BLaER1 treated with 17β-estradiol and CSF1 and Interleukin-3, amounts not matched to agents 10 nM and 100 nM (cell line): ENCODE measurements at regions not wholly inside any gene's neighbourhood (a gene's known extent, or its start where the extent isn't known, plus 50 kb on each side); places are given as distances from the start of the nearest gene placed in this dataset.
"Not testable (repeated sequence)": the region's sequence is repeated elsewhere in the genome, so short reads cannot be mapped to it uniquely, and the experiment has no call there.

Source experiments
- H3K27ac ChIP-seq, 11 experiments: shearing (Covaris generic); formaldehyde crosslinking; 2 replicates each; pipeline ENCODE4 v1.8.1; 2022
- H3K27me3 ChIP-seq, 11 experiments: shearing (Covaris generic); formaldehyde crosslinking; 2 replicates each; pipeline ENCODE4 v1.8.1; 2022
- H3K36me3 ChIP-seq, 11 experiments: shearing (Covaris generic); formaldehyde crosslinking; 2 replicates each; pipeline ENCODE4 v1.8.1; 2022
- H3K4me1 ChIP-seq, 10 experiments: shearing (Covaris generic); formaldehyde crosslinking; 2 replicates each; pipeline ENCODE4 v1.8.1; 2022
- H3K4me2 ChIP-seq, 11 experiments: shearing (Covaris generic); formaldehyde crosslinking; 2 replicates each; pipeline ENCODE4 v1.8.1; 2022
- H3K4me3 ChIP-seq, 10 experiments: shearing (Covaris generic); formaldehyde crosslinking; 2 replicates each; pipeline ENCODE4 v1.8.1; 2022
- H3K9ac ChIP-seq, 11 experiments: shearing (Covaris generic); formaldehyde crosslinking; 2 replicates each; pipeline ENCODE4 v1.8.1; 2022
- H3K9me3 ChIP-seq, 11 experiments: shearing (Covaris generic); formaldehyde crosslinking; replicated peaks in 1 of 11; 2 replicates each; pipeline ENCODE4 v1.8.1; 2022
- H4K20me1 ChIP-seq, 11 experiments: shearing (Covaris generic); formaldehyde crosslinking; 2 replicates each; pipeline ENCODE4 v1.8.1; 2022
- Cebpa-rat ChIP-seq, 11 experiments: shearing (Covaris generic); IDR thresholded peaks; 2 replicates each; pipeline ENCODE4 v1.8.1; 2022

DNA sequence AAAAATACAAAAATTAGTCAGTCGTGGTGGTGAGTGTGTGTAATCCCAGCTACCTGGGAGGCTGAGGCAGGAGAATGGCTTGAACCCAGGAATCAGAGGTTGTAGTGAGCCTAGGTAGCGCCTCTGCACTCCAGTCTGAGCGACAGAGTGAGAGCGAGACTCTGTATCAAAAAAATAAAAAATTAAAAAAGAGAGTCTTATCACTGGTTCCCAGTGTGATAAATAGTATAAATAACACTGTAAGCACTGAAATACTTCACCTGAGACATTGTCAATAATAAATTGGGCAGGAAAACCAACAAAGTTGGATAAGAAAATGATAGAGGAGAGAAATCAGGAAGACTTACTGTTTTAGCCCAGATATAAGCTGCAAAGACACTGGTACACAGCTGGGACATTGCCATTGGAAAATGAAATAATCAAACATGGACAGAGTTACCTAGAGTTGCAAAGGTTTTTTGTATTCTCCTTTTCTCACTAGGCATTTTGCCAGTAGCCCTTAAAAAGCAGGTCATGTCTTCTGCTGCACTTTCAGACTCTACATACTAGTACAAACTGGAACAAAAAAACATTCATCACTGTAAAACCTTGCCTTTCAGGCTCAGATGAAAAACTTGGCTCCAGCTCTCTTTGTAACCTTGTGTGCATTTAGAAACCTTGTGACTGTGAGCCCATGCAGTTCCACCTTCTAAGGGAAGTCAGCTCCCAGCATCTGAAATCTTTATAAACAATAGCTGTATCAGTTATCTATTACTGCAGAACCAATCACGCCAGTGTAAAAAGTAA, 55.0 kb upstream of the PPP1R2C start:
- H3K27me3 ChIP-seq: peaks cover 75 to 99% (median 91%) of the 10 kb centered on the region in 11 experiments
- no peak overlapping the region for H3K27ac ChIP-seq
- no peaks in the 10 kb centered on the region for H4K20me1 ChIP-seq
- no peaks in the 10 kb centered on the region for H3K36me3 ChIP-seq
- no peak overlapping the region for H3K4me3 ChIP-seq
- no peak overlapping the region for H3K9ac ChIP-seq
- TF ChIP-seq Cebpa-rat (IDR thresholded peaks at IDR 0.05): no peak
- no peaks in the 10 kb centered on the region; a peak in 2 of 20 replicates for H3K4me1 ChIP-seq
- H3K9me3 ChIP-seq: peaks cover 4 to 16% (median 13%) of the 10 kb centered on the region in 11 experiments; a peak in 13 of 22 replicates
- no peak overlapping the region for H3K4me2 ChIP-seq

DNA sequence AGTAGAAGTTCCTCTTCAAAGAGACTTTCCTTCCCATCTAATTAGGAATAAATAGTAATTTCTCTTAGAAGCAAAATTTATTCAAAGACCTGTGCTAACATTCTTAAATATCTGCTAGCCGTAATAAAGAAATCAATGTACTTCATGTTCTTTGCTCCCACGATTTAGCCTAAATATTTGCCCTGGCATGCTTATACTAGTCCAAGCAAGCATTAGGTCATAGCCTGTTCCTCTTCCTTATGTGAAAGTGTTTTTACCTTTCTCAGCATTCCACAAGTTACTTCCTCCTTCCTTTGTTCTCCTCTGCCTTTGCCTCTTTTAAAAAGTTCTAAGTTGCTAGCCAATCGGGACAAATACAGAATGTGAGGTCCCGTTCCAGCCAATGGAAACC, 55.6 kb upstream of the PPP1R2C start:
- H3K36me3 ChIP-seq: not testable (repeated sequence)

DNA sequence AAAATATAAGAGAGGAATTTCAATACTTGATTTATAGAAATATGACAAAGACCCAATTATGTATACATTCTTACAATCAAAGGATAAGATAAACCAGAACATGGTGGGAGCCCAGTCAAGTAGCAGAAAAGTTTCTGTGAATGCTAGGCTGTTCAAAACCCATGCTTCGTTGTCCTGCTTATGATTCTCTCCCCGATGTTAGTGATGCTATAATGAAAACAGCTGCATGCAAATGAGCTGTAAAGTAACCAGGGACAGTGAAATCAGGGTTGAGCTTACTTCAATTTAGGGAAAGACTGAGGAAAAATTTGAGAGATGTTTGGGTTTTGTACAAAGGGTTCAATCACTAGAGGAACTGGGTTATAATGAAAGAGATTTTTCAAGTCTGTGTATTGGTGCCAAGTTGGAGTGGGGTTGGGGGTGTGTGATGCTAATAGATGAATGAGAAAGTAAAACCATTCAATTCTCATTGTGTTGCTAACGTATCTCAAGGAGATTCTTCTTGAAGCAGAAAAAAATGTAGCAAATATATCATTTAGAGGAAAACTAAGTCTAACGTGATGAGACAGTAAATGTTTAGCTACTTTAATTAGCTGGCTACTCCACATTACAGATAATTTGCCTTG, 59.3 kb upstream of the PPP1R2C start:
- Histone ChIP-seq H3K36me3 (no peaks in the 10 kb centered on the region), H3K4me1 (no peaks in the 10 kb centered on the region; a peak in 2 of 20 replicates), H3K9ac (no peak overlapping the region), H3K9me3 (peaks cover 0 to 7% (median 0%) of the 10 kb centered on the region in 11 experiments; a peak in 6 of 22 replicates), H3K4me2 (no peak overlapping the region), H3K27me3 (peaks cover 51 to 93% (median 80%) of the 10 kb centered on the region in 11 experiments), H3K27ac (no peak overlapping the region), H3K4me3 (no peak overlapping the region), H4K20me1 (no peaks in the 10 kb centered on the region)
- TF ChIP-seq Cebpa-rat (IDR thresholded peaks at IDR 0.05): no peak

More for the DNA sequence above, 55.6 kb upstream of the PPP1R2C start:
- H4K20me1 ChIP-seq, H3K4me2 ChIP-seq, H3K9ac ChIP-seq, H3K4me3 ChIP-seq, H3K27ac ChIP-seq, H3K4me1 ChIP-seq: not testable (repeated sequence)
- peaks cover 2 to 15% (median 10%) of the 10 kb centered on the region in 11 experiments; a peak in 13 of 22 replicates for H3K9me3 ChIP-seq
- peaks cover 73 to 99% (median 89%) of the 10 kb centered on the region in 11 experiments for H3K27me3 ChIP-seq

- Histone ChIP-seq H3K4me1 (no peaks in the 10 kb centered on the region; a peak in 2 of 20 replicates), H3K9me3 (peaks cover 0 to 7% (median 0%) of the 10 kb centered on the region in 11 experiments; a peak in 6 of 22 replicates), H3K4me3 (no peak overlapping the region), H3K4me2 (no peak overlapping the region), H3K27me3 (peaks cover 45 to 93% (median 75%) of the 10 kb centered on the region in 11 experiments), H4K20me1 (no peaks in the 10 kb centered on the region), H3K9ac (no peak overlapping the region), H3K36me3 (no peaks in the 10 kb centered on the region), H3K27ac (no peak overlapping the region)
- no peak for TF ChIP-seq Cebpa-rat (IDR thresholded peaks at IDR 0.05)
Observed at GRCh38 chrX:42837747-42838146, 59.8 kb upstream of the PPP1R2C start.

- Histone ChIP-seq H3K36me3 (no peaks in the 10 kb centered on the region), H4K20me1 (no peaks in the 10 kb centered on the region), H3K27ac (no peak overlapping the region), H3K4me1 (no peaks in the 10 kb centered on the region), H3K9me3 (peaks cover 0 to 7% (median 0%) of the 10 kb centered on the region in 11 experiments; a peak in 6 of 22 replicates), H3K27me3 (peaks cover 37 to 93% (median 71%) of the 10 kb centered on the region in 11 experiments), H3K9ac (no peak overlapping the region), H3K4me2 (no peak overlapping the region), H3K4me3 (no peak overlapping the region)
- TF ChIP-seq Cebpa-rat (IDR thresholded peaks at IDR 0.05): no peak
Observed at GRCh38 chrX:42839632-42840031, 61.7 kb upstream of the PPP1R2C start.

- TF ChIP-seq Cebpa-rat (IDR thresholded peaks at IDR 0.05): no peak
- Histone ChIP-seq H3K4me2 (no peak overlapping the region), H3K4me1 (no peaks in the 10 kb centered on the region), H3K36me3 (no peaks in the 10 kb centered on the region), H3K9me3 (peaks cover 13 to 30% (median 18%) of the 10 kb centered on the region in 11 experiments; a peak in 21 of 22 replicates), H3K4me3 (no peak overlapping the region), H4K20me1 (no peaks in the 10 kb centered on the region), H3K27ac (no peak overlapping the region), H3K9ac (no peak overlapping the region), H3K27me3 (peaks cover 47 to 93% (median 81%) of the 10 kb centered on the region in 11 experiments)
Observed at GRCh38 chrX:42846741-42847140, 68.8 kb upstream of the PPP1R2C start.

DNA sequence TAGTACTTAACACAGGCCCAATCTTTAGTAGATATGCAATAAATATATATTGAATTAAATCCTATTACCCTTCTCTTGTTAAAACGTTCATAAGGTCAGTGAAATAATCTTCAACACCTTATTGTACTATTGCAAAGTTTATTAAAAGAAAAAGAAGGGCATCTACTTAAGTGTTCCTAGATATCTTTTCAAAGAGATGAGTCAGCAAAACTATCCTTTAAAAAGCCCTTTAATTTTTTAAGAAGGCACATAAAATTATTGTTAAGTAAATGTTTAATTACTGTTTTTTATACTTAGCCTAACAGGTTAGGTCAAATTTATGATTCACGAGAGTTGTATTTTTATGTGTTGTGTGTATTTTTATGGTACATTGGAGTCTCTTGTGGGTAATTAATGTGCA, 77.3 kb upstream of the PPP1R2C start:
- Histone ChIP-seq H3K4me3 (no peak overlapping the region), H4K20me1 (no peaks in the 10 kb centered on the region; a peak in 1 of 22 replicates), H3K4me1 (no peaks in the 10 kb centered on the region), H3K27ac (no peak overlapping the region), H3K9me3 (peaks cover 0 to 16% (median 0%) of the 10 kb centered on the region in 11 experiments; a peak in 4 of 22 replicates), H3K27me3 (peaks cover 73 to 94% (median 89%) of the 10 kb centered on the region in 11 experiments), H3K36me3 (no peaks in the 10 kb centered on the region), H3K4me2 (no peak overlapping the region), H3K9ac (no peak overlapping the region)
- TF ChIP-seq Cebpa-rat (IDR thresholded peaks at IDR 0.05): no peak

- no peak for TF ChIP-seq Cebpa-rat (IDR thresholded peaks at IDR 0.05)
- H3K36me3 ChIP-seq: no peaks in the 10 kb centered on the region
- no peaks in the 10 kb centered on the region; a peak in 1 of 22 replicates for H4K20me1 ChIP-seq
- H3K9ac ChIP-seq: no peak overlapping the region
- H3K4me3 ChIP-seq: no peak overlapping the region
- H3K4me2 ChIP-seq: no peak overlapping the region
- no peaks in the 10 kb centered on the region for H3K4me1 ChIP-seq
- H3K27ac ChIP-seq: no peak overlapping the region
- H3K9me3 ChIP-seq: peaks cover 0 to 16% (median 0%) of the 10 kb centered on the region in 11 experiments; a peak in 4 of 22 replicates
- H3K27me3 ChIP-seq: peaks cover 84 to 100% (median 96%) of the 10 kb centered on the region in 11 experiments
Observed at GRCh38 chrX:42857766-42858165, 79.8 kb upstream of the PPP1R2C start.

DNA sequence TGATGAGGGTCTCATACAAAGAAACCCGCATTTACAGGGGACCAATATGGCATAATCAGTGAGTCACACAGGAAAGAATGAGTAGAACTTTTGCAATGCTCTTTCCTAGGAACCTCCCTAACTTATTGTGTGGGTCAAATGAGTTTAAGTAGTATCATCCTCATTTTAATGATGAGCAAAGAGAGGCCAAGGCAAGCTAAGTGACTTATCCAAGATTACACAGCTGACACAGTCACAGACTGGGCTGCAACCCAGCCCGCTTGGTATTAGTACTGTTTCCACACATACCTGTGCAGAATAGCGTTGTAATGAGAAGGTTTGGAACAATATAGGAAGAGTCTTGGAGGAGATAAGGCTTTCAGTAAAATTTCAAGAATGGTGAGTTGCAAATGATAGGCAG, 91.0 kb upstream of the PPP1R2C start:
- Histone ChIP-seq H3K9ac (no peak overlapping the region), H3K4me1 (no peaks in the 10 kb centered on the region), H3K4me2 (no peak overlapping the region), H3K9me3 (0 out of 22 replicates have a peak, but pooled peaks cover 0 to 3% (median 0%) of the 10 kb centered on the region in 11 experiments), H4K20me1 (no peaks in the 10 kb centered on the region; a peak in 1 of 22 replicates), H3K27ac (no peak overlapping the region), H3K36me3 (no peaks in the 10 kb centered on the region), H3K27me3 (peaks cover 70 to 79% (median 76%) of the 10 kb centered on the region in 11 experiments), H3K4me3 (no peak overlapping the region)
- no peak for TF ChIP-seq Cebpa-rat (IDR thresholded peaks at IDR 0.05)
